Endometrium (tissue), 2 donors: ENCODE measurements at regions not wholly inside any gene's neighbourhood (a gene's known extent, or its start where the extent isn't known, plus 50 kb on each side); places are given as distances from the start of the nearest gene placed in this dataset.
"Not testable (repeated sequence)": the region's sequence is repeated elsewhere in the genome, so short reads cannot be mapped to it uniquely, and the experiment has no call there.

ENCODE experiments used
- FAIRE-seq: peaks from 2 replicates; lab custom pipeline; 2012; peaks lifted over from hg19 to GRCh38; lab: Jason Lieb, UNC
- donor health status: control.
- donor health status: control.

GRCh38 chr5:62777081-62777480 is 198.5 kb downstream of the LRRC70 start:
- not testable (repeated sequence) for FAIRE-seq

GRCh38 chr5:62776592-62776991 is 198.0 kb downstream of the LRRC70 start:
- FAIRE-seq, result not testable (repeated sequence)

- FAIRE-seq, result no peak
These were observed 194.8 kb downstream of the LRRC70 start for GRCh38 chr5:62773460-62773859.

GRCh38 chr5:62771341-62771740 is 192.7 kb downstream of the LRRC70 start:
- peak; percentile 71 for FAIRE-seq

- FAIRE-seq, result no peak
These were observed 189.0 kb downstream of the LRRC70 start for GRCh38 chr5:62767650-62768049.

- no peak for FAIRE-seq
These were observed 188.5 kb downstream of the LRRC70 start for GRCh38 chr5:62767077-62767476.

GRCh38 chr5:62762503-62762902 is 183.9 kb downstream of the LRRC70 start:
- no peak for FAIRE-seq

- FAIRE-seq, result not testable (repeated sequence)
These were observed 179.1 kb downstream of the LRRC70 start for GRCh38 chr5:62757686-62758085.

- not testable (repeated sequence) for FAIRE-seq
These were observed 174.4 kb downstream of the LRRC70 start for GRCh38 chr5:62752998-62753367.

GRCh38 chr5:62752056-62752997 is 173.7 kb downstream of the LRRC70 start:
- FAIRE-seq, result peak; percentile 90

GRCh38 chr5:62742207-62742606 is 163.6 kb downstream of the LRRC70 start:
- no peak for FAIRE-seq

- no peak for FAIRE-seq
These were observed 163.1 kb downstream of the LRRC70 start for GRCh38 chr5:62741761-62742160.

- FAIRE-seq, result no peak
These were observed 159.1 kb downstream of the LRRC70 start for GRCh38 chr5:62737766-62738165.

- FAIRE-seq, result no peak
These were observed 154.1 kb downstream of the LRRC70 start for GRCh38 chr5:62732677-62733121.

GRCh38 chr5:62731022-62731421 is 152.4 kb downstream of the LRRC70 start:
- no peak for FAIRE-seq

GRCh38 chr5:62729675-62730074 is 151.1 kb downstream of the LRRC70 start:
- FAIRE-seq, result no peak

GRCh38 chr5:62727861-62728260 is 149.2 kb downstream of the LRRC70 start:
- no peak for FAIRE-seq

- no peak for FAIRE-seq
These were observed 148.6 kb downstream of the LRRC70 start for GRCh38 chr5:62727184-62727583.

GRCh38 chr5:62722360-62722759 is 143.7 kb downstream of the LRRC70 start:
- no peak for FAIRE-seq

GRCh38 chr5:62720031-62720441 is 141.4 kb downstream of the LRRC70 start:
- no peak for FAIRE-seq

- FAIRE-seq, result no peak
These were observed 140.6 kb downstream of the LRRC70 start for GRCh38 chr5:62719061-62719720.

- FAIRE-seq, result no peak
These were observed 139.7 kb downstream of the LRRC70 start for GRCh38 chr5:62718324-62718723.

- FAIRE-seq, result peak; percentile 26
These were observed 138.8 kb downstream of the LRRC70 start for GRCh38 chr5:62717301-62717933.
